ENCODE measurements at regions not wholly inside any gene's neighbourhood (a gene's known extent, or its start where the extent isn't known, plus 50 kb on each side); places are given as distances from the start of the nearest gene placed in this dataset.

- DNase-seq (ENCODE audit: low read depth) = no peak
Observed at GRCh38 chr22:25350551-25350971, 131.1 kb downstream of the CRYBB2 start.

GRCh38 chr22:25351631-25352293, 132.3 kb downstream of the CRYBB2 start:
- no peak for DNase-seq (ENCODE audit: low read depth)

GRCh38 chr22:25352294-25352680, 132.8 kb downstream of the CRYBB2 start:
- no peak for DNase-seq (ENCODE audit: low read depth)

GRCh38 chr22:25353516-25354445, 134.3 kb downstream of the CRYBB2 start:
- no peak for DNase-seq (ENCODE audit: low read depth)

- DNase-seq (ENCODE audit: low read depth) = no peak
Observed at GRCh38 chr22:25354456-25354855, 135.0 kb downstream of the CRYBB2 start.

GRCh38 chr22:25357132-25357455, 137.7 kb downstream of the CRYBB2 start:
- DNase-seq (ENCODE audit: low read depth) = no peak

- no peak for DNase-seq (ENCODE audit: low read depth)
Observed at GRCh38 chr22:25357606-25358420, 138.4 kb downstream of the CRYBB2 start.

GRCh38 chr22:25358421-25359170, 139.2 kb downstream of the CRYBB2 start:
- no peak for DNase-seq (ENCODE audit: low read depth)

GRCh38 chr22:25359601-25360261, 140.3 kb downstream of the CRYBB2 start:
- no peak for DNase-seq (ENCODE audit: low read depth)

- DNase-seq (ENCODE audit: low read depth) = no peak
Observed at GRCh38 chr22:25360411-25360810, 141.0 kb downstream of the CRYBB2 start.

GRCh38 chr22:25360891-25361645, 141.6 kb downstream of the CRYBB2 start:
- DNase-seq (ENCODE audit: low read depth) = no peak

- no peak for DNase-seq (ENCODE audit: low read depth)
Observed at GRCh38 chr22:25361899-25362214, 142.4 kb downstream of the CRYBB2 start.

GRCh38 chr22:25362215-25362882, 142.9 kb downstream of the CRYBB2 start:
- peak; percentile 8 for DNase-seq (ENCODE audit: low read depth)

GRCh38 chr22:25362883-25363240, 143.4 kb downstream of the CRYBB2 start:
- no peak for DNase-seq (ENCODE audit: low read depth)

GRCh38 chr22:25363474-25363873, 144.0 kb downstream of the CRYBB2 start:
- no peak for DNase-seq (ENCODE audit: low read depth)

- no peak for DNase-seq (ENCODE audit: low read depth)
Observed at GRCh38 chr22:25364281-25364680, 144.8 kb downstream of the CRYBB2 start.

- DNase-seq (ENCODE audit: low read depth) = no peak
Observed at GRCh38 chr22:25364736-25365241, 145.3 kb downstream of the CRYBB2 start.

- no peak for DNase-seq (ENCODE audit: low read depth)
Observed at GRCh38 chr22:25365491-25366261, 146.2 kb downstream of the CRYBB2 start.

- DNase-seq (ENCODE audit: low read depth) = no peak
Observed at GRCh38 chr22:25366408-25366807, 147.0 kb downstream of the CRYBB2 start.

All from renal cortical epithelial cell (primary cell).